IPS DF 6.9 (cell line): ENCODE measurements at regions not wholly inside any gene's neighbourhood (a gene's known extent, or its start where the extent isn't known, plus 50 kb on each side); places are given as distances from the start of the nearest gene placed in this dataset.
"Not testable (repeated sequence)": the region's sequence is repeated elsewhere in the genome, so short reads cannot be mapped to it uniquely, and the experiment has no call there.

ENCODE experiments used
- DNase-seq: peaks from one replicate; pipeline ENCODE4 v3.0.0-alpha.2; 2013; ENCODE audit warnings: low read depth, low spot score
- H3K27ac ChIP-seq: one replicate; pipeline ENCODE4 v1.5.1; 2013; ENCODE audit warnings: low read length, control low read depth
- H3K27me3 ChIP-seq: 2 replicates; pipeline ENCODE4 v1.6.1; 2013; ENCODE audit warnings: mild to moderate bottlenecking, low read length; ENCODE audit not compliant: control insufficient read depth, insufficient read depth
- H3K36me3 ChIP-seq: 2 replicates; pipeline ENCODE4 v1.6.1; 2013; ENCODE audit warnings: low read length; ENCODE audit not compliant: control insufficient read depth, insufficient read depth
- H3K4me1 ChIP-seq: 2 replicates; pipeline ENCODE4 v1.6.1; 2013; ENCODE audit warnings: low read length; ENCODE audit not compliant: control insufficient read depth, insufficient read depth
- H3K4me3 ChIP-seq: 2 replicates; pipeline ENCODE4 v1.5.1; 2013; ENCODE audit warnings: mild to moderate bottlenecking, low read length
- H3K9me3 ChIP-seq: 2 replicates; pipeline ENCODE4 v1.6.1; 2013; ENCODE audit warnings: low read length, inconsistent platforms; ENCODE audit not compliant: control insufficient read depth, insufficient read depth
- WGBS: extraction: QIAGEN DNeasy Blood & Tissue Kit; methylation state at CpG from one replicate; pipeline ENCODE4 v1.1.7; 2013; ENCODE audit warnings: mixed read lengths, missing lambda C conversion rate; ENCODE audit not compliant: insufficient read length, insufficient coverage; 5-methylcytosine and 5-hydroxymethylcytosine counted together

DNA sequence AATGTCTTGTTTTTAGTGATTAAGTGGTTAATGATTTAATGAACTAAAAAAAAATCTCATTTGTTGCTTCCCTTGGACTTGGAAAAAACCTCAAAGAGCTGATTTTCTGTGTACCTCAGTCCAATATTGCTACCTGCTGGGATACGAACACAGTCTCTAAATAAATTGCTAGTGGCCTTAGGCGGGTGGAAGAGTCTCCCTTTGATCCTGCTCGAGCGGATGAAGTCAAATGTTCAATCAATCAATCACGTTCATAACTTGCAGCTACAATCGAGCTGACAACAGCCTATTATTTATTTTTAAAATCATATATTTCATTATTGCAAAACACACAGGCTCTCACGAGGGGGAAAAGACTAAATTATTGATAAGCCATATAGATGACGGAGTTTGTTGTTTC lies 57.3 kb upstream of the HABP2 start:
- H3K27ac ChIP-seq = no peak overlapping the region
- DNase-seq = no peak
- no peak overlapping the region for H3K4me3 ChIP-seq
- no peaks in the 10 kb centered on the region for H3K36me3 ChIP-seq
- H3K4me1 ChIP-seq = no peaks in the 10 kb centered on the region
- 100% methylated on average over 2 of the region's 8 CpGs for WGBS
- no peaks in the 10 kb centered on the region for H3K27me3 ChIP-seq
- H3K9me3 ChIP-seq = no peaks in the 10 kb centered on the region

- no CpG with 5 or more reads among the region's 20 CpGs for WGBS
- Histone ChIP-seq H3K27ac (no peak overlapping the region), H3K4me3 (no peak overlapping the region), H3K4me1 (no peaks in the 10 kb centered on the region), H3K36me3 (no peaks in the 10 kb centered on the region), H3K9me3 (no peaks in the 10 kb centered on the region), H3K27me3 (no peaks in the 10 kb centered on the region)
- no peak for DNase-seq
Measured at GRCh38 chr10:113496111-113497109, 56.4 kb upstream of the HABP2 start.

- WGBS = no CpG with 5 or more reads among the region's 8 CpGs
- Histone ChIP-seq H3K27me3 (no peaks in the 10 kb centered on the region), H3K36me3 (no peaks in the 10 kb centered on the region)
Measured at GRCh38 chr10:113497198-113497597, 55.7 kb upstream of the HABP2 start.

GRCh38 chr10:113498997-113499396 lies 53.9 kb upstream of the HABP2 start:
- Histone ChIP-seq H3K4me3 (no peak overlapping the region), H3K36me3 (no peaks in the 10 kb centered on the region), H3K9me3 (no peaks in the 10 kb centered on the region), H3K27me3 (no peaks in the 10 kb centered on the region), H3K27ac (no peak overlapping the region), H3K4me1 (no peaks in the 10 kb centered on the region)
- no CpG with 5 or more reads among the region's 4 CpGs for WGBS
- DNase-seq = no peak

More at GRCh38 chr10:113497198-113497597, 55.7 kb upstream of the HABP2 start:
- Histone ChIP-seq H3K27ac (no peak overlapping the region), H3K4me3 (no peak overlapping the region), H3K4me1 (no peaks in the 10 kb centered on the region), H3K9me3 (no peaks in the 10 kb centered on the region)
- DNase-seq = no peak

GRCh38 chr10:113499806-113500205 lies 53.0 kb upstream of the HABP2 start:
- Histone ChIP-seq H3K9me3 (no peaks in the 10 kb centered on the region), H3K4me1 (no peaks in the 10 kb centered on the region), H3K27ac (no peak overlapping the region), H3K36me3 (no peaks in the 10 kb centered on the region), H3K27me3 (no peaks in the 10 kb centered on the region), H3K4me3 (no peak overlapping the region)
- DNase-seq = no peak
- no CpG with 5 or more reads among the region's 5 CpGs for WGBS

DNA sequence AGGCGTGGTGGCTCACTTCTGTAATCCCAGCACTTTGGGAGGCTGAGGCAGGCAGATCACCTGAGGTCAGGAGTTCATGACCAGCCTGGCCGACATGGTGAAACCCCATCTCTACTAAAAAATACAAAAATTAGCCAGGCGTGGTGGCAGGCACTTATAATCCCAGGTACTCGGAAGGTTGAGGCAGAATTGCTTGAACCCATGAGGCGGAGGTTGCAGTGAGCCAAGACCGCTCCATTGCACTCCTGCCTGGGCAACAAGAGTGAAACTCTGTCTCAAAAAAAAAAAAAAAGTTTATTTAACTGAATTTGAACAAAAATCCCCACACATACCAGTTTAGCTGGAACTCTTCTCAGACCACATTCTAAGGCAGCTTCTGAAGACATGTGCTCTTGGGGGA lies 51.8 kb upstream of the HABP2 start:
- not testable (repeated sequence) for H3K9me3 ChIP-seq, H3K4me1 ChIP-seq, H3K27ac ChIP-seq, H3K4me3 ChIP-seq, H3K27me3 ChIP-seq, H3K36me3 ChIP-seq, DNase-seq
- no CpG with 5 or more reads among the region's 6 CpGs for WGBS
